ENCODE measurements at regions not wholly inside any gene's neighbourhood (a gene's known extent, or its start where the extent isn't known, plus 50 kb on each side); places are given as distances from the start of the nearest gene placed in this dataset.
"Not testable (repeated sequence)": the region's sequence is repeated elsewhere in the genome, so short reads cannot be mapped to it uniquely, and the experiment has no call there.

GRCh38 chr3:166688665-166689064 is 691.4 kb downstream of the ZBBX start:
- Histone ChIP-seq H3K36me3 (ENCODE audit: control insufficient read depth, insufficient read depth, low read length) (no peaks in the 10 kb centered on the region), H3K27ac (ENCODE audit: low read length) (no peak overlapping the region), H3K4me3 (ENCODE audit: low read depth in 2 of 2, low read length in 2 of 2) (no peak overlapping the region), H3K9me3 (ENCODE audit: control insufficient read depth, insufficient read depth, low read depth, low read length) (no peaks in the 10 kb centered on the region), H3K4me1 (ENCODE audit: control insufficient read depth, insufficient read depth, low read length) (no peaks in the 10 kb centered on the region), H3K27me3 (ENCODE audit: control insufficient read depth, insufficient read depth, low read length) (no peaks in the 10 kb centered on the region)
- no TSS peak for BruUV-seq (replicated peaks)
- ChIA-PET POLR2A (no interaction called here), CTCF (no interaction called here)
- ATAC-seq, result no peak
- intact Hi-C loops (cut with micrococcal nuclease; ENCODE audit: unreplicated experiment) (no loop called here), in situ Hi-C loops (cut with HindIII; ENCODE audit: low pct_unique_long_range_greater_than_20kb, low sequenced_read_pairs) (no loop called here)
- TF ChIP-seq, protein P1, sequence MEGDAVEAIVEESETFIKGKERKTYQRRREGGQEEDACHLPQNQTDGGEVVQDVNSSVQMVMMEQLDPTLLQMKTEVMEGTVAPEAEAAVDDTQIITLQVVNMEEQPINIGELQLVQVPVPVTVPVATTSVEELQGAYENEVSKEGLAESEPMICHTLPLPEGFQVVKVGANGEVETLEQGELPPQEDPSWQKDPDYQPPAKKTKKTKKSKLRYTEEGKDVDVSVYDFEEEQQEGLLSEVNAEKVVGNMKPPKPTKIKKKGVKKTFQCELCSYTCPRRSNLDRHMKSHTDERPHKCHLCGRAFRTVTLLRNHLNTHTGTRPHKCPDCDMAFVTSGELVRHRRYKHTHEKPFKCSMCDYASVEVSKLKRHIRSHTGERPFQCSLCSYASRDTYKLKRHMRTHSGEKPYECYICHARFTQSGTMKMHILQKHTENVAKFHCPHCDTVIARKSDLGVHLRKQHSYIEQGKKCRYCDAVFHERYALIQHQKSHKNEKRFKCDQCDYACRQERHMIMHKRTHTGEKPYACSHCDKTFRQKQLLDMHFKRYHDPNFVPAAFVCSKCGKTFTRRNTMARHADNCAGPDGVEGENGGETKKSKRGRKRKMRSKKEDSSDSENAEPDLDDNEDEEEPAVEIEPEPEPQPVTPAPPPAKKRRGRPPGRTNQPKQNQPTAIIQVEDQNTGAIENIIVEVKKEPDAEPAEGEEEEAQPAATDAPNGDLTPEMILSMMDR (IDR thresholded peaks at IDR 0.05), result no peak
- TF ChIP-seq, protein P2, sequence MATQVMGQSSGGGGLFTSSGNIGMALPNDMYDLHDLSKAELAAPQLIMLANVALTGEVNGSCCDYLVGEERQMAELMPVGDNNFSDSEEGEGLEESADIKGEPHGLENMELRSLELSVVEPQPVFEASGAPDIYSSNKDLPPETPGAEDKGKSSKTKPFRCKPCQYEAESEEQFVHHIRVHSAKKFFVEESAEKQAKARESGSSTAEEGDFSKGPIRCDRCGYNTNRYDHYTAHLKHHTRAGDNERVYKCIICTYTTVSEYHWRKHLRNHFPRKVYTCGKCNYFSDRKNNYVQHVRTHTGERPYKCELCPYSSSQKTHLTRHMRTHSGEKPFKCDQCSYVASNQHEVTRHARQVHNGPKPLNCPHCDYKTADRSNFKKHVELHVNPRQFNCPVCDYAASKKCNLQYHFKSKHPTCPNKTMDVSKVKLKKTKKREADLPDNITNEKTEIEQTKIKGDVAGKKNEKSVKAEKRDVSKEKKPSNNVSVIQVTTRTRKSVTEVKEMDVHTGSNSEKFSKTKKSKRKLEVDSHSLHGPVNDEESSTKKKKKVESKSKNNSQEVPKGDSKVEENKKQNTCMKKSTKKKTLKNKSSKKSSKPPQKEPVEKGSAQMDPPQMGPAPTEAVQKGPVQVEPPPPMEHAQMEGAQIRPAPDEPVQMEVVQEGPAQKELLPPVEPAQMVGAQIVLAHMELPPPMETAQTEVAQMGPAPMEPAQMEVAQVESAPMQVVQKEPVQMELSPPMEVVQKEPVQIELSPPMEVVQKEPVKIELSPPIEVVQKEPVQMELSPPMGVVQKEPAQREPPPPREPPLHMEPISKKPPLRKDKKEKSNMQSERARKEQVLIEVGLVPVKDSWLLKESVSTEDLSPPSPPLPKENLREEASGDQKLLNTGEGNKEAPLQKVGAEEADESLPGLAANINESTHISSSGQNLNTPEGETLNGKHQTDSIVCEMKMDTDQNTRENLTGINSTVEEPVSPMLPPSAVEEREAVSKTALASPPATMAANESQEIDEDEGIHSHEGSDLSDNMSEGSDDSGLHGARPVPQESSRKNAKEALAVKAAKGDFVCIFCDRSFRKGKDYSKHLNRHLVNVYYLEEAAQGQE (IDR thresholded peaks at IDR 0.05; ENCODE audit: insufficient read depth in 1 of 2, low read depth in 2 of 2, low read length in 1 of 2), result no peak
- no peak for TF ChIP-seq SIN3A (IDR thresholded peaks at IDR 0.05; ENCODE audit: borderline replicate concordance, insufficient read depth, low read depth, low read length)
- DNase-seq (ENCODE audit: low read depth, low spot score), result no peak

DNA sequence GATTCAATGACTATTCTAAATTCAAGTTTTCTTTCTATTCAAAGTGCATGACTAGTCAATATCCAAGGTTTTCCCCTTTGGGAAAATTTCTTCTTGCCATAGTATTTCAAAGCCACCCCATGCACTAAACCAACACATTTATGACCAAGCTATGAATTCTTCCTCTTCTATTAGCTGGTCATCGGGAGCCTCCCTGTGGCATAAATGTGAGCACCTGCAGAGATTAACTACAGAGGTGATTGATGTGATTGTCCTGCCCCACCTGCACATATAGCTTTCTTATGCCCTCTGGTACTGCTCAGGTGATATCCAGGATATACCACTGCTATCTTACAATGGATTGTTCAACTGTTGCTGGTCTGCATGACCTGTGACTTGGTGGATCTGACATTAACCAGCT is 694.9 kb downstream of the ZBBX start:
- TF ChIP-seq TCF7L2 (IDR thresholded peaks at IDR 0.05; ENCODE audit: low read depth, low read length) (no peak), SIN3A (IDR thresholded peaks at IDR 0.05; ENCODE audit: borderline replicate concordance, insufficient read depth, low read depth, low read length) (no peak), POLR2AphosphoS5 (IDR thresholded peaks at IDR 0.05; ENCODE audit: low read depth, low read length) (no peak)
- TF ChIP-seq, protein P1 (IDR thresholded peaks at IDR 0.05), result no peak
- TF ChIP-seq, protein P2 (IDR thresholded peaks at IDR 0.05; ENCODE audit: insufficient read depth in 1 of 2, low read depth in 2 of 2, low read length in 1 of 2), result no peak
- BruUV-seq (replicated peaks), result no TSS peak

GRCh38 chr3:166684077-166684476 is 696.0 kb downstream of the ZBBX start:
- BruUV-seq (replicated peaks); H3K4me3 ChIP-seq (ENCODE audit: low read depth in 2 of 2, low read length in 2 of 2); CTCF ChIA-PET; H3K36me3 ChIP-seq (ENCODE audit: control insufficient read depth, insufficient read depth, low read length); intact Hi-C loops (cut with micrococcal nuclease; ENCODE audit: unreplicated experiment); H3K27ac ChIP-seq (ENCODE audit: low read length); H3K9me3 ChIP-seq (ENCODE audit: control insufficient read depth, insufficient read depth, low read depth, low read length); in situ Hi-C loops (cut with HindIII; ENCODE audit: low pct_unique_long_range_greater_than_20kb, low sequenced_read_pairs); ATAC-seq; POLR2A ChIA-PET; H3K4me1 ChIP-seq (ENCODE audit: control insufficient read depth, insufficient read depth, low read length); DNase-seq (ENCODE audit: low read depth, low spot score); H3K27me3 ChIP-seq (ENCODE audit: control insufficient read depth, insufficient read depth, low read length): not testable (repeated sequence)

More for the DNA sequence above, 694.9 kb downstream of the ZBBX start:
- H3K4me1 ChIP-seq (ENCODE audit: control insufficient read depth, insufficient read depth, low read length), result no peaks in the 10 kb centered on the region
- no peaks in the 10 kb centered on the region for H3K36me3 ChIP-seq (ENCODE audit: control insufficient read depth, insufficient read depth, low read length)
- intact Hi-C loops (cut with micrococcal nuclease; ENCODE audit: unreplicated experiment) (no loop called here), in situ Hi-C loops (cut with HindIII; ENCODE audit: low pct_unique_long_range_greater_than_20kb, low sequenced_read_pairs) (no loop called here)
- no peak overlapping the region for H3K4me3 ChIP-seq (ENCODE audit: low read depth in 2 of 2, low read length in 2 of 2)
- H3K9me3 ChIP-seq (ENCODE audit: control insufficient read depth, insufficient read depth, low read depth, low read length), result no peaks in the 10 kb centered on the region
- POLR2A ChIA-PET, result no interaction called here
- H3K27me3 ChIP-seq (ENCODE audit: control insufficient read depth, insufficient read depth, low read length), result no peaks in the 10 kb centered on the region
- no peak overlapping the region for H3K27ac ChIP-seq (ENCODE audit: low read length)
- ATAC-seq, result no peak
- CTCF ChIA-PET, result interaction anchor here (0.6 kb wide), 1 partner anchor 347 kb away, joined by 4 read pairs; no protein-coding TSS in a partner anchor
- no peak for DNase-seq (ENCODE audit: low read depth, low spot score)
